MCF 10A (cell line): ENCODE measurements at regions not wholly inside any gene's neighbourhood (a gene's known extent, or its start where the extent isn't known, plus 50 kb on each side); places are given as distances from the start of the nearest gene placed in this dataset.
A peak's percentile ranks its signal among the peaks of the same experiment; 100 is the strongest.

Experiments
- BruUV-seq: library from RNA; stranded (reverse); fragments of 400-500 nt; replicated peaks from 2 replicates; lab custom pipeline; 2021; lab: Mats Ljungman, UMichigan
- CTCF ChIA-PET: fragments of 300-600 bp; sonication (Branson Sonifier 250); formaldehyde crosslinking; extraction: SDS; loops from one replicate; lab custom pipeline; 2021; ENCODE audit warnings: antibody characterized with exemption, inconsistent platforms; lab: Yijun Ruan, JAX
- POLR2A ChIA-PET: fragments of 300-600, 350-650 bp; sonication (Branson Sonifier 250); formaldehyde crosslinking; extraction: SDS; loops from one replicate; lab custom pipeline; 2020; ENCODE audit warnings: antibody characterized with exemption, inconsistent platforms; lab: Yijun Ruan, JAX
- DNase-seq: peaks from one replicate; pipeline ENCODE4 v3.0.0-alpha.2; 2018; ENCODE audit not compliant: unreplicated experiment
- H3K27ac Mint-ChIP-seq: one replicate; pipeline ENCODE4 v1.8.0; 2022; ENCODE audit warnings: mild to moderate bottlenecking, low read depth, mixed read lengths; ENCODE audit not compliant: unreplicated experiment
- H3K27me3 Mint-ChIP-seq: one replicate; pipeline ENCODE4 v1.8.0; 2022; ENCODE audit warnings: mixed read lengths; ENCODE audit not compliant: insufficient read depth, unreplicated experiment
- H3K36me3 Mint-ChIP-seq: one replicate; pipeline ENCODE4 v1.8.0; 2022; ENCODE audit warnings: mild to moderate bottlenecking, moderate library complexity, mixed read lengths; ENCODE audit not compliant: insufficient read depth, unreplicated experiment
- H3K4me1 Mint-ChIP-seq: one replicate; pipeline ENCODE4 v1.8.0; 2022; ENCODE audit warnings: mixed read lengths; ENCODE audit not compliant: insufficient read depth, unreplicated experiment
- H3K4me3 Mint-ChIP-seq: one replicate; pipeline ENCODE4 v1.8.0; 2022; ENCODE audit warnings: mild to moderate bottlenecking, moderate library complexity, mixed read lengths; ENCODE audit not compliant: unreplicated experiment
- H3K9me3 Mint-ChIP-seq: one replicate; pipeline ENCODE4 v1.8.0; 2022; ENCODE audit warnings: mixed read lengths; ENCODE audit not compliant: unreplicated experiment
- CTCF ChIP-seq: fragments of 200-600 bp; IDR thresholded peaks from one replicate; pipeline ENCODE4 v1.8.0; 2022; ENCODE audit warnings: antibody characterized with exemption, mild to moderate bottlenecking; ENCODE audit not compliant: unreplicated experiment
- intact Hi-C: fragments of 100-400 bp; cut with micrococcal nuclease; formaldehyde crosslinking; loops from 2 replicates; pipeline ENCODE4 v1.14.1; 2022

- Mint-ChIP-seq H3K4me1 (no peaks in the 10 kb centered on the region), H3K27me3 (no peaks in the 10 kb centered on the region), H3K4me3 (no peak overlapping the region), H3K9me3 (no peaks in the 10 kb centered on the region), H3K27ac (no peak overlapping the region), H3K36me3 (no peaks in the 10 kb centered on the region)
- TF ChIP-seq CTCF, result no peak
- no TSS peak for BruUV-seq
- intact Hi-C loops, result no loop called here
- no peak for DNase-seq
- ChIA-PET POLR2A (interaction anchor here (0.6 kb wide), 1 partner anchor 106 kb away, joined by 3 read pairs; no protein-coding TSS in a partner anchor), CTCF (interaction anchor here (0.6 to 3.3 kb wide), 3 partner anchors 13 to 892 kb away, joined by 3 to 10 read pairs (median 3); no protein-coding TSS in a partner anchor)
Observed at GRCh38 chr14:34344318-34344717, 117.7 kb downstream of the SPTSSA start.

DNA sequence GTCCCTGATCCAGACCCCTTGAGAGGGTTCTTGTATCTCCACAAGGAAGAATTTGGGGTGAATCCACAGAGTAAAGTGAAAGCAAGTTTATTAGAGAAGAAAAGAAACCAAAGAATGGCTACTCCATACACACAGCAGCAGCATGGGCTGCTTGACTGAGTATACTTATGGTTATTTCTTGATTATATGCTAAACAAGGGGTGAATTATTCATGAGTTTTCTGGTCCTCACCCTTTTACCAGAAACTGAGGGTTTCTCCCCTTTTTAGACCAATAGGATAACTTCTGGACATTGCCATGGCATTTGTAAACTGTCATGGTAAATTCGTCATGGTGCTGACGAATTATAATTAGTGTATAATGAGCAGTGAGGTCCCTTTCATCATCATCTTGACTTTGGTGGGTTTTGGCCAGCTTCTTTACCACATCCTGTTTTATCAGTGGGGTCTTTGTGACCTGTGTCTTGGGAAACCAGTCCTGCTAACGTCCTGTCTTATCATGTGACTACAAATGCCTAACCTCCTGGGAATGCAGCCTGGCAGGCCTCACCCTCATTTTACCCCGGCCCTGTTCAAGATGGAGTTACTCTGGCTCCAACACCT is 121.9 kb downstream of the SPTSSA start:
- POLR2A ChIA-PET, result interaction anchor here (0.6 kb wide), 1 partner anchor 769 kb away, joined by 3 read pairs; no protein-coding TSS in a partner anchor
- no peak for DNase-seq
- Mint-ChIP-seq H3K27me3 (no peaks in the 10 kb centered on the region), H3K27ac (no peak overlapping the region), H3K4me1 (no peaks in the 10 kb centered on the region), H3K36me3 (no peaks in the 10 kb centered on the region), H3K4me3 (no peak overlapping the region), H3K9me3 (no peaks in the 10 kb centered on the region)
- intact Hi-C loops, result no loop called here
- no TSS peak for BruUV-seq
- no peak for TF ChIP-seq CTCF
- CTCF ChIA-PET, result no interaction called here

GRCh38 chr14:34338056-34338455 is 124.0 kb downstream of the SPTSSA start:
- no peak for TF ChIP-seq CTCF
- DNase-seq, result no peak
- POLR2A ChIA-PET, result no interaction called here
- Mint-ChIP-seq H3K9me3 (no peaks in the 10 kb centered on the region), H3K27me3 (no peaks in the 10 kb centered on the region), H3K4me1 (no peaks in the 10 kb centered on the region), H3K27ac (peak overlapping the region; percentile 10), H3K4me3 (no peak overlapping the region), H3K36me3 (no peaks in the 10 kb centered on the region)
- intact Hi-C loops, result no loop called here
- CTCF ChIA-PET, result interaction anchor here (1.0 to 1.3 kb wide), 2 partner anchors 15 to 160 kb away, joined by 3 to 5 read pairs; no protein-coding TSS in a partner anchor
- BruUV-seq, result no TSS peak

DNA sequence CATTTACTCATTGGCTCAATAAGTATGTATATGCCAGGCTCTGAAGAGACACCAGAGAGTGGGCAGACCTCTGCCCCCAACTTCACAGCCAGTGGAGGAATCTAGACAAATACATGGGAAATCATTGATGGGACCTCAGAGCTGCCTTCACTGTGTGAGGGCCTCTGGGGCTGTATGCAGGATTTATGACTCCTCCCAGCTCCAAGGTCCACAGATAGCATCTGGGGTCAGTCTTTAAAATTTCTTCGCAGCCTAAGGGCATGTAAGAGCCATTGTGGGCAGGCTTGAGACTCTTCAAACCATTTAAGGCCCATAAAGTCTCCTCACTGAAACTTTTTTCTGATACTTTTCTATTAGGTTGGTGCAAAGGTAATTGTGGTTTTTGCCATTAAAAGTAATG is 125.5 kb downstream of the SPTSSA start:
- BruUV-seq, result no TSS peak
- ChIA-PET CTCF (interaction anchor here (0.8 to 1.4 kb wide), 2 partner anchors 13 to 497 kb away, joined by 3 to 10 read pairs; no protein-coding TSS in a partner anchor), POLR2A (interaction anchor here (0.7 kb wide), 1 partner anchor 161 kb away, joined by 3 read pairs; no protein-coding TSS in a partner anchor)
- H3K4me1 Mint-ChIP-seq, result peaks cover 8% of the 10 kb centered on the region
- no peak overlapping the region for H3K4me3 Mint-ChIP-seq
- H3K27me3 Mint-ChIP-seq, result no peaks in the 10 kb centered on the region
- intact Hi-C loops, result no loop called here
- no peaks in the 10 kb centered on the region for H3K36me3 Mint-ChIP-seq
- DNase-seq, result no peak
- no peak overlapping the region for H3K27ac Mint-ChIP-seq
- H3K9me3 Mint-ChIP-seq, result no peaks in the 10 kb centered on the region
- no peak for TF ChIP-seq CTCF
